Left ventricle myocardium inferior (tissue), 1 donor: ENCODE measurements at regions not wholly inside any gene's neighbourhood (a gene's known extent, or its start where the extent isn't known, plus 50 kb on each side); places are given as distances from the start of the nearest gene placed in this dataset.

Experiments
- DNase-seq: peaks from one replicate; pipeline ENCODE4 v3.0.0-alpha.2; 2020
- H3K27ac ChIP-seq: fragments of 200-600 bp; replicated peaks from 2 replicates; pipeline ENCODE4 v1.8.0; 2021
- H3K27me3 ChIP-seq: fragments of 200-600 bp; 2 replicates; pipeline ENCODE4 v1.8.0; 2021; ENCODE audit warnings: low read depth
- H3K36me3 ChIP-seq: fragments of 200-600 bp; 2 replicates; pipeline ENCODE4 v1.8.0; 2021
- H3K4me1 ChIP-seq: fragments of 200-600 bp; 2 replicates; pipeline ENCODE4 v1.8.0; 2021
- H3K4me3 ChIP-seq: fragments of 200-600 bp; 2 replicates; pipeline ENCODE4 v1.8.0; 2021; ENCODE audit warnings: mild to moderate bottlenecking, moderate library complexity
- H3K9me3 ChIP-seq: fragments of 200-600 bp; replicated peaks from 2 replicates; pipeline ENCODE4 v1.8.0; 2021
- intact Hi-C: fragments of 100-400 bp; cut with micrococcal nuclease; formaldehyde crosslinking; loops from one replicate; pipeline ENCODE4 v1.11.0; 2022
- TF ChIP-seq, protein P1 (sequence below): fragments of 200-600 bp; IDR thresholded peaks from 2 replicates; pipeline ENCODE4 v1.8.0; 2021; ENCODE audit warnings: antibody characterized with exemption, mild to moderate bottlenecking, borderline replicate concordance
- donor health status: DM: no; HTN: yes; CAD: no; lungs with severe emphysema.

DNA sequence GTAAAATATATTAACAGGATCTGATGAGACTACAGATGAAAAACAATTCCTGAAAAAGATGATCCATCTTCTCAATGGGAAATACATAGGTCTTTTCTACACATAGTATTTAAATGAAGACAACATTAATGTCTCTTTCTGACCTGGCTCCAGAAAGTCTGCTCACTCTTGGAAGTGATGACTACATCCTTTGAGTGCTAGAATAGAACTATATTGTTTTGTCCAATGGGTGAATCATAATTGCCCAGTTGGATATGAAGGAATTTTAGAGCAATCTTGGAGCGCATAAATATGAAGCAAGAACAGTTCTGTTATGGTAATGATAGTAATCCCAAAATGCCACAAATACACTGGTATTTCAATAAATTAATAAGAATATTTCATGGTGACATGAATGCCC is 322.1 kb downstream of the DEPDC1B start:
- Histone ChIP-seq H3K4me1 (no peaks in the 10 kb centered on the region), H3K9me3 (no peaks in the 10 kb centered on the region), H3K27ac (no peak overlapping the region), H3K4me3 (no peak overlapping the region), H3K27me3 (no peaks in the 10 kb centered on the region), H3K36me3 (no peaks in the 10 kb centered on the region)
- intact Hi-C loops: no loop called here
- no peak for DNase-seq
- TF ChIP-seq, protein P1, sequence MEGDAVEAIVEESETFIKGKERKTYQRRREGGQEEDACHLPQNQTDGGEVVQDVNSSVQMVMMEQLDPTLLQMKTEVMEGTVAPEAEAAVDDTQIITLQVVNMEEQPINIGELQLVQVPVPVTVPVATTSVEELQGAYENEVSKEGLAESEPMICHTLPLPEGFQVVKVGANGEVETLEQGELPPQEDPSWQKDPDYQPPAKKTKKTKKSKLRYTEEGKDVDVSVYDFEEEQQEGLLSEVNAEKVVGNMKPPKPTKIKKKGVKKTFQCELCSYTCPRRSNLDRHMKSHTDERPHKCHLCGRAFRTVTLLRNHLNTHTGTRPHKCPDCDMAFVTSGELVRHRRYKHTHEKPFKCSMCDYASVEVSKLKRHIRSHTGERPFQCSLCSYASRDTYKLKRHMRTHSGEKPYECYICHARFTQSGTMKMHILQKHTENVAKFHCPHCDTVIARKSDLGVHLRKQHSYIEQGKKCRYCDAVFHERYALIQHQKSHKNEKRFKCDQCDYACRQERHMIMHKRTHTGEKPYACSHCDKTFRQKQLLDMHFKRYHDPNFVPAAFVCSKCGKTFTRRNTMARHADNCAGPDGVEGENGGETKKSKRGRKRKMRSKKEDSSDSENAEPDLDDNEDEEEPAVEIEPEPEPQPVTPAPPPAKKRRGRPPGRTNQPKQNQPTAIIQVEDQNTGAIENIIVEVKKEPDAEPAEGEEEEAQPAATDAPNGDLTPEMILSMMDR: no peak

DNA sequence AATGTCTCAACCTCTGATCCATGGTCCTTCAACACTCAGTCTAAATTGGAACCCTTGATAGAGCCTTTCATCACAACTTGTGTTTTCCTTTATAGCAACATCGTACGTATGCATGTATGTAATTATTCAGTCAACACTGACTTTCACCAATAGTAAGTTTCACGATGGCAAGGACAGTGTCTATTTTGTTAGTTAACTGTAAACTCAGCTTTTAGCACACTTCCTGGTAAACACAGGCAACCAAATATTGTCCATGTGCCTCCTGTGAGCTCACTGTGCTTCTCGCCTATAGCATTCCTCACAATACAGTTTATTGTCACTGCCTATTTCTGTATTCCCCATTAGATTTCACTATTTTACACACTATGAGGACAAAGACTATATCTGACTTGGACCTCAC is 323.1 kb downstream of the DEPDC1B start:
- Histone ChIP-seq H3K27ac (no peak overlapping the region), H3K9me3 (no peaks in the 10 kb centered on the region), H3K36me3 (no peaks in the 10 kb centered on the region), H3K27me3 (no peaks in the 10 kb centered on the region), H3K4me1 (no peaks in the 10 kb centered on the region), H3K4me3 (no peak overlapping the region)
- intact Hi-C loops: no loop called here
- TF ChIP-seq, protein P1: no peak
- DNase-seq: no peak

DNA sequence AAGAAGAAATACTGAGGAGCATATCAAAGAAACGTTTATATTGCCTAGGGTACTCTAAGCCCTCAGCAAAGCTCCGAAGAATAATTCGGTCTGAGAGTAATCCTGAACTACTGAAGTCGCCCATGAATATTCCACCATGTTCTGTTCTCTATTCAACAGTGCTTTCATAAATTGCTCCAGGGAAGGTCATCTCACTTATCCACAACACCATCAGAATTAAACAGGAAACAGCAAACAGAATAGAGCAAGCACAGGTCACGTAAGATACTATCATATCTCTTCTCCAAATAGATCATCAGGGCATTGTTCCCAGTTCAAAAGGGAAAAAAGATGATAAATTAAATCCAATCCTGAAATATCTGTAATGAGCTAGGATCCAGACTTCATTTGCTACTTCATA is 325.6 kb downstream of the DEPDC1B start:
- H3K9me3 ChIP-seq: no peaks in the 10 kb centered on the region

DNA sequence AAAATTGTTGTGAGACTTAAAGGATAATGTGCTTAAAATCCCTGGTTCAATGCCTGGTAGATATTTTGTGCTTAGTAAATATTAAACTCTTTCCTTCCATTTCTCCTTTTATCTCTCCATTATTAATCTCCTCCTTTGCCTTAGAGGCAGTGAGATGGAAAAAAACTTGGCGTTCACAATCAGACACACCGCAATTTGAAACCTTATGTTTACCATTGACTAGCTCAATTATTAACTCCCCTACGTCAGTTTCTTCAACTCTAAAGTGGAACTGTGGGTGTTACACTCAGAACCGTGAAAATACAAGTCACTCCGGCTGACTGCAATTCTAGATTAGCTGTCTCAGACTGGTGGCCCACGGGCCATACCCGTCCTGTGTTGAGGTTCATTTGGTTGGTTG is 327.2 kb downstream of the DEPDC1B start:
- TF ChIP-seq, protein P1: no peak
- Histone ChIP-seq H3K4me1 (no peaks in the 10 kb centered on the region), H3K27ac (no peak overlapping the region), H3K4me3 (no peak overlapping the region), H3K27me3 (no peaks in the 10 kb centered on the region), H3K36me3 (no peaks in the 10 kb centered on the region), H3K9me3 (no peaks in the 10 kb centered on the region)
- no peak for DNase-seq
- intact Hi-C loops: no loop called here

More for the DNA sequence above, 325.6 kb downstream of the DEPDC1B start:
- no peaks in the 10 kb centered on the region for H3K4me1 ChIP-seq
- no peak overlapping the region for H3K4me3 ChIP-seq
- intact Hi-C loops: no loop called here
- TF ChIP-seq, protein P1: no peak
- H3K27me3 ChIP-seq: no peaks in the 10 kb centered on the region
- H3K36me3 ChIP-seq: no peaks in the 10 kb centered on the region
- no peak for DNase-seq
- no peak overlapping the region for H3K27ac ChIP-seq

DNA sequence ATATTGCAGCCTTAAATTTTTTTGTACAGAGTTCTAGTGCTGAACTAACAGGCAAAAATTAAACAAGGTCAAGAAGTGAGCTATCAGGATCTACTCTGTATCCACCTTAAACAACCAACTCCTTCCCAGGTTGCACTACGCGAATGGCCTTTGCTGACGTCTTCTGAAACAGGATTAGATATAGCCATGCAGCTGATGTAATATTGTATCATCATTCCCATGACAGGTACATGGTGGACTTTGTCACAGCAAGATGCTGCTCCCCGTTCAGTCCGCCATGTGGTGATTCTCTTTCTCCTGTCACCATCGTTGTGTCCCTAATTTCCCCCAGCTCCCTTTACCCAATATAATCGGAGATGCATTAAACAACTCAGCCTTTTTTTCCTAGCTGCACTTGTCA is 328.9 kb downstream of the DEPDC1B start:
- Histone ChIP-seq H3K27ac (no peak overlapping the region), H3K4me3 (no peak overlapping the region), H3K9me3 (no peaks in the 10 kb centered on the region), H3K27me3 (no peaks in the 10 kb centered on the region), H3K36me3 (no peaks in the 10 kb centered on the region), H3K4me1 (no peaks in the 10 kb centered on the region)
- TF ChIP-seq, protein P1: no peak
- DNase-seq: no peak
- intact Hi-C loops: no loop called here

DNA sequence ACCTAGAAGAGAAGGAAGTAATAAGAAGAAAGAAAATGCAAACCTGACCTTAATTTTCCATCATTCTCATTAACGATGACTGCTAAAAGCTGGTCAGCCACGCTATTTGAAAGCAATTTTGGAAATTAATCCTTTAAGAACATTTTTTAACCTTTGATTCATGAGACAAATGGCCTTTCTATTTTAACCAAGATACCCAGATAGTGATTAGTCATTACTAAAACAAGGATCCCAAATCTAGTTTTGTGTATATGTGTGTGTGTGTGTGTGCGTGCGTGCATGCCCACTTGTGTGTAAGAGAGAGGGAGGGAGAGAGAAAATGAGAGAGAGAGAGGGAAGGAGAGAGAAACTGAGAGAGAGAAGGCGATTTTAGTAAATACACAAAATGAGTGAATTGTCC is 329.5 kb downstream of the DEPDC1B start:
- Histone ChIP-seq H3K4me3 (no peak overlapping the region), H3K27me3 (no peaks in the 10 kb centered on the region), H3K27ac (no peak overlapping the region), H3K9me3 (no peaks in the 10 kb centered on the region), H3K36me3 (no peaks in the 10 kb centered on the region), H3K4me1 (no peaks in the 10 kb centered on the region)
- intact Hi-C loops: no loop called here
- TF ChIP-seq, protein P1: no peak
- no peak for DNase-seq
